Colonic mucosa (tissue), 4 donors: ENCODE measurements at regions not wholly inside any gene's neighbourhood (a gene's known extent, or its start where the extent isn't known, plus 50 kb on each side); places are given as distances from the start of the nearest gene placed in this dataset.
"Not testable (repeated sequence)": the region's sequence is repeated elsewhere in the genome, so short reads cannot be mapped to it uniquely, and the experiment has no call there.

Experiments
- DNase-seq: peaks from one replicate; pipeline ENCODE4 v3.0.0-alpha.2; 2020
- H3K27ac ChIP-seq: fragments of 200-600 bp; one replicate; pipeline ENCODE4 v1.8.0; 2021
- H3K27me3 ChIP-seq: fragments of 200-600 bp; one replicate; pipeline ENCODE4 v1.8.0; 2021
- H3K36me3 ChIP-seq: fragments of 200-600 bp; one replicate; pipeline ENCODE4 v1.8.0; 2021
- H3K4me1 ChIP-seq: fragments of 200-600 bp; one replicate; pipeline ENCODE4 v1.8.0; 2021; ENCODE audit warnings: mild to moderate bottlenecking
- H3K4me3 ChIP-seq: fragments of 200-600 bp; one replicate; pipeline ENCODE4 v1.8.0; 2021
- H3K9ac ChIP-seq, 2 donors: one replicate each; pipeline ENCODE4 v1.7.0; 2013; ENCODE audit warnings: control low read depth in 2 of 2, low read depth in 2 of 2, low read length in 2 of 2
- H3K9me3 ChIP-seq: fragments of 200-600 bp; one replicate; pipeline ENCODE4 v1.8.0; 2021
- intact Hi-C: fragments of 100-400 bp; cut with DNase I; formaldehyde crosslinking; loops from one replicate; pipeline ENCODE4 v1.14.1; 2022
- TF ChIP-seq, protein P1 (sequence below): fragments of 200-600 bp; IDR thresholded peaks from one replicate; pipeline ENCODE4 v1.8.0; 2022; ENCODE audit warnings: antibody characterized with exemption, mild to moderate bottlenecking
- donor health status: healthy.
- donor health status: DM: no; HTN: no; CAD: no.
- donor health status: DM: no; HTN: no; CAD: no.

DNA sequence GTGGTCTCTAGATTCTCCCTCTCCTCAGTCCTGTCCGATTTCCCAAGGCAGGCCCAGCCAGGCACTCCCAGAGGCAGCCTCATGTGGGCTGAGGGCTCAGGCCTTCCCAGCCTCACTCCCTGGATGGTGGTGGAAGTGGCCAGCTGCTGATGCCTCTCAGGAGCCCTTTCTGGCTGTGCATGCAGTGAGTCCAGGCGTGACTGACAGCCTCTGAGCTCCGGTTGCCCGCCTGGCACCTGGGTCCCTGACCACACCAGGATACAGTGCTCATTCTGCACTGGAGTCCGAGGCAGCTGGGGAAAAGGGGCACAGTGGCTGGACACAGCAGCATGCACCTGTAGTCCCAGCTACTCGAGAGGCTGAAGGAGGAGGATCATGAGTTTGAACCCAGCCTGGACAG, 132.6 kb downstream of the CUL2 start:
- no peaks in the 10 kb centered on the region for H3K9me3 ChIP-seq
- TF ChIP-seq, protein P1, sequence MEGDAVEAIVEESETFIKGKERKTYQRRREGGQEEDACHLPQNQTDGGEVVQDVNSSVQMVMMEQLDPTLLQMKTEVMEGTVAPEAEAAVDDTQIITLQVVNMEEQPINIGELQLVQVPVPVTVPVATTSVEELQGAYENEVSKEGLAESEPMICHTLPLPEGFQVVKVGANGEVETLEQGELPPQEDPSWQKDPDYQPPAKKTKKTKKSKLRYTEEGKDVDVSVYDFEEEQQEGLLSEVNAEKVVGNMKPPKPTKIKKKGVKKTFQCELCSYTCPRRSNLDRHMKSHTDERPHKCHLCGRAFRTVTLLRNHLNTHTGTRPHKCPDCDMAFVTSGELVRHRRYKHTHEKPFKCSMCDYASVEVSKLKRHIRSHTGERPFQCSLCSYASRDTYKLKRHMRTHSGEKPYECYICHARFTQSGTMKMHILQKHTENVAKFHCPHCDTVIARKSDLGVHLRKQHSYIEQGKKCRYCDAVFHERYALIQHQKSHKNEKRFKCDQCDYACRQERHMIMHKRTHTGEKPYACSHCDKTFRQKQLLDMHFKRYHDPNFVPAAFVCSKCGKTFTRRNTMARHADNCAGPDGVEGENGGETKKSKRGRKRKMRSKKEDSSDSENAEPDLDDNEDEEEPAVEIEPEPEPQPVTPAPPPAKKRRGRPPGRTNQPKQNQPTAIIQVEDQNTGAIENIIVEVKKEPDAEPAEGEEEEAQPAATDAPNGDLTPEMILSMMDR: no peak
- no peak overlapping the region for H3K9ac ChIP-seq
- no peak overlapping the region for H3K27ac ChIP-seq
- intact Hi-C loops: no loop called here
- DNase-seq: no peak
- no peak overlapping the region for H3K4me3 ChIP-seq
- H3K27me3 ChIP-seq: no peaks in the 10 kb centered on the region
- H3K36me3 ChIP-seq: no peaks in the 10 kb centered on the region
- no peaks in the 10 kb centered on the region for H3K4me1 ChIP-seq

- Histone ChIP-seq H3K36me3 (no peaks in the 10 kb centered on the region), H3K27ac (no peak overlapping the region), H3K4me1 (no peaks in the 10 kb centered on the region), H3K9ac (no peak overlapping the region), H3K9me3 (no peaks in the 10 kb centered on the region), H3K4me3 (no peak overlapping the region), H3K27me3 (no peaks in the 10 kb centered on the region)
- no peak for DNase-seq
- TF ChIP-seq, protein P1: no peak
- intact Hi-C loops: no loop called here
These were observed 133.4 kb downstream of the CUL2 start for GRCh38 chr10:34956756-34957155.

DNA sequence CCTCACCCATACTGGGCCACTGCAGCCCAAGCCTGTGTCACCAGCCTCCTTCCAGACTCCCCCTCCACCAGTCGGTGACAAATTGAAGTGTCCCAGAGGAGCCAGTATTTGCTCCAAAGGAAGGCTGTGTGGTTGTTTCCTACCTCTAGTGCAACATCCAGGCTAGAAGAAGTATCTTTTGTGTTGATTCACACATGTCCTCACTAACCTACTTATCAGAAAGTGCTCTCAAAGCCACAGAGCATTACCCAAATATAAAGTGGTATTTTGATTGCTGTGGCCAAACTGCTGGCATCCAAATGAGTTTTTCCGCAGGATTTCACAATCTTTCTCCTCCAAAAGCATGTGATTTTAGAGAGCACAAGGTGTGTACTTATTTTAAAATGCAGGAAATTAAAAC, 134.8 kb downstream of the CUL2 start:
- H3K36me3 ChIP-seq: no peaks in the 10 kb centered on the region
- H3K9ac ChIP-seq: no peak overlapping the region
- H3K27me3 ChIP-seq: no peaks in the 10 kb centered on the region
- no peak overlapping the region for H3K4me3 ChIP-seq
- intact Hi-C loops: no loop called here
- H3K4me1 ChIP-seq: no peaks in the 10 kb centered on the region
- no peak overlapping the region for H3K27ac ChIP-seq
- H3K9me3 ChIP-seq: no peaks in the 10 kb centered on the region
- TF ChIP-seq, protein P1: no peak
- DNase-seq: no peak

GRCh38 chr10:34954142-34954541, 136.0 kb downstream of the CUL2 start:
- H3K27me3 ChIP-seq: no peaks in the 10 kb centered on the region
- peak overlapping the region; percentile 25 for H3K27ac ChIP-seq
- intact Hi-C loops: no loop called here
- no peak overlapping the region for H3K4me3 ChIP-seq
- TF ChIP-seq, protein P1: no peak
- H3K36me3 ChIP-seq: no peaks in the 10 kb centered on the region
- peak; percentile 92 for DNase-seq
- H3K9me3 ChIP-seq: no peaks in the 10 kb centered on the region
- H3K9ac ChIP-seq: no peak overlapping the region
- H3K4me1 ChIP-seq: no peaks in the 10 kb centered on the region

DNA sequence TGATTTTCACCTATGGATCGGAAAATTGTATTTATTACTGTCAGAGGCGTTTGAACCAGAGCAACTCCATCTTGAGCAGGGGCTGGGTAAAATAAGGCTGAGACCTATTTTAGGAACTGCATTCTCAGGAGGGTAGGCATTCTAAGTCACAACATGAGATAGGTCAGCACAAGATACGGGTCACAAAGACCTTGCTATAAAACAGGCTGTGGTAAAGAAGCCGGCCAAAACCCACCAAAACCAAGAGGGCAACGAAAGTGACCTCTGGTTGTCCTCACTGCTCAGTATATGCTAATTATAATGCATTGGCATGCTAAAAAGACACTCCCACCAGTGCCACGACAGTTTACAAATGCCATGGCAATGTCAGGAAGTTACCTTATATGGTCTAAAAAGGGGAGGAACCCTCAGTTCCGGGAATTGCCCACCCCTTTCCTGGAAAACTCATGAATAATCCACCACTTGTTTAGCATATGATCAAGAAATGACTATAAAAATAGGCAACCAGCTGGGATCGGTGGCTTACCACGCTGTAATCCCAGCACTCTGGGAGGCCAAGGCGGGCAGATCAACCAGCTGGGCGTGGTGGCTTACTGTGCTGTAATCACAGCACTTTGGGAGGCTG, 136.3 kb upstream of the PARD3 start:
- H3K36me3 ChIP-seq, DNase-seq, H3K4me1 ChIP-seq, H3K27me3 ChIP-seq, H3K4me3 ChIP-seq, H3K9me3 ChIP-seq, H3K9ac ChIP-seq, H3K27ac ChIP-seq, intact Hi-C loops: not testable (repeated sequence)

GRCh38 chr10:34945951-34946522, 130.9 kb upstream of the PARD3 start:
- H3K4me1 ChIP-seq, DNase-seq, H3K27me3 ChIP-seq, H3K9me3 ChIP-seq, H3K27ac ChIP-seq, H3K36me3 ChIP-seq, H3K9ac ChIP-seq, H3K4me3 ChIP-seq: not testable (repeated sequence)
- intact Hi-C loops: loop anchor here (10.0 kb wide), 1 partner anchor 221 kb away; no protein-coding TSS in a partner anchor
